ENCODE measurements at regions not wholly inside any gene's neighbourhood (a gene's known extent, or its start where the extent isn't known, plus 50 kb on each side); places are given as distances from the start of the nearest gene placed in this dataset.

DNA sequence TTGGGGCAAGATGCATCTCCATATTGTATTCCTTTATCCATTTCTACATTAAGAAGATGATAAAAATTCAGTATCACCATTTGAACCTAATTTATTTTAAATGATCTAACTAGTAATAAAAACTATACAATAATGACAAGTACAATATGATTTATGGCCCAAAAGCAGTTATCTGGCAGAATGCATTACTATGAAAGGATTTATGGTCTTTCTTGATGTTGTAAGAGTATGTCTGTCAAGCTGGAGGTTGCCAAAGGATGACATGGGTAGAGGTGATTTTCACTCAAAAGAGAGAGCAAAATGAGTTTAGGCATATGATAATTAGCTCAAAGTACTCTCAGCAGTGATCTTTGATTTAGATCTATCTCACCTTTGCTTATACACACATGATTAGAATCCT, 54.2 kb upstream of the MAP2 start:
- DNase-seq (ENCODE audit: low read depth), result no peak

DNA sequence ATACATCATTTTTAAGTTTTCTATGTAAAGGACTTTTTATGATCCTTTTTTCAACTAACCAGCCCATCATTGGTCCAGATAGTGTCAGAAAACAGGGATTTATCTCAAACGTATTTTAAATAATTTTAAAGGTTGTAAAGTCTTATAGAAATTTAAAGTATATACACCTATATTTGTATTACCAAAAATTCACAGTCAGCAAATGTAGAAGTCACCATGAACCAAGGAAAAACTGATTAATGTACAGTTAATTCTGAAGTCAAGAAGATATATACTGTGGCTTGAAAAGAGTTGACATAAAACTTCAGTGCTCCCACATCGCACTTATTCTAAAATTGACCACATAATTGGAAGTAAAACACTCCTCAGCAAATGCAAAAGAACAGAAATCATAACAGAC, 52.4 kb upstream of the MAP2 start:
- no peak for DNase-seq (ENCODE audit: low read depth)

Data from fibroblast of gingiva (primary cell).